ENCODE measurements at regions not wholly inside any gene's neighbourhood (a gene's known extent, or its start where the extent isn't known, plus 50 kb on each side); places are given as distances from the start of the nearest gene placed in this dataset.

DNA sequence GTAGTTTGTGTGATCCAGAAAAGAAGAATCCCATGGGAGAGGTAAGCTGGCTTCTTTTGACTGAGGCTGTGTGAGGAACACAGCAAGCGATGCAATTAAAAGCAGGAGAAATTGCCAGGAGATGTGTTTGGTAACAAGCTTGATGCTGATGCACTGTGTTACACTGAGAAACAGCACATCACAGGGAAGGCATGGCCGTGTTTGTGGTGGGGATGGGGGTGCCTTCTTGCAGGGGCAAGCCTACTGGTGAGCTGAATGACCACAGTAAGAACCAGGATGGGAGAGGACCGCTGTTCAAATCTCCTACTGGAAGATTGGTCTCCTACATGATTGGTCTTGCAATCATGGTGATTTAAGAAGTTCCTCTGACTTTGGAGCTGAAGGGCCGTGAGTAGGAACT, 477.7 kb upstream of the HS6ST1 start:
- TF ChIP-seq, protein P1, sequence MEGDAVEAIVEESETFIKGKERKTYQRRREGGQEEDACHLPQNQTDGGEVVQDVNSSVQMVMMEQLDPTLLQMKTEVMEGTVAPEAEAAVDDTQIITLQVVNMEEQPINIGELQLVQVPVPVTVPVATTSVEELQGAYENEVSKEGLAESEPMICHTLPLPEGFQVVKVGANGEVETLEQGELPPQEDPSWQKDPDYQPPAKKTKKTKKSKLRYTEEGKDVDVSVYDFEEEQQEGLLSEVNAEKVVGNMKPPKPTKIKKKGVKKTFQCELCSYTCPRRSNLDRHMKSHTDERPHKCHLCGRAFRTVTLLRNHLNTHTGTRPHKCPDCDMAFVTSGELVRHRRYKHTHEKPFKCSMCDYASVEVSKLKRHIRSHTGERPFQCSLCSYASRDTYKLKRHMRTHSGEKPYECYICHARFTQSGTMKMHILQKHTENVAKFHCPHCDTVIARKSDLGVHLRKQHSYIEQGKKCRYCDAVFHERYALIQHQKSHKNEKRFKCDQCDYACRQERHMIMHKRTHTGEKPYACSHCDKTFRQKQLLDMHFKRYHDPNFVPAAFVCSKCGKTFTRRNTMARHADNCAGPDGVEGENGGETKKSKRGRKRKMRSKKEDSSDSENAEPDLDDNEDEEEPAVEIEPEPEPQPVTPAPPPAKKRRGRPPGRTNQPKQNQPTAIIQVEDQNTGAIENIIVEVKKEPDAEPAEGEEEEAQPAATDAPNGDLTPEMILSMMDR (IDR thresholded peaks at IDR 0.05) = no peak
- no peak for TF ChIP-seq POLR2A (IDR thresholded peaks at IDR 0.05)
